MM.1S (cell line): ENCODE measurements at regions not wholly inside any gene's neighbourhood (a gene's known extent, or its start where the extent isn't known, plus 50 kb on each side); places are given as distances from the start of the nearest gene placed in this dataset.

Source experiments
- DNase-seq: peaks from one replicate; pipeline ENCODE4 v3.0.0-alpha.2; 2015
- H2AFZ ChIP-seq: fragments of 300-600 bp; sonication (generic); 2 replicates; pipeline ENCODE4 v1.6.0; 2016; ENCODE audit warnings: antibody characterized with exemption, low read length
- H3F3A ChIP-seq: fragments of 300-600 bp; sonication (generic); 2 replicates; pipeline ENCODE4 v1.6.1; 2016; ENCODE audit warnings: mild to moderate bottlenecking, antibody characterized with exemption, low read length, moderate library complexity, mixed read lengths; ENCODE audit not compliant: insufficient read depth
- H3K27ac ChIP-seq: fragments of 300-600 bp; sonication (generic); 2 replicates; pipeline ENCODE4 v1.5.1; 2016; ENCODE audit warnings: mild to moderate bottlenecking, low read length
- H3K27me3 ChIP-seq: fragments of 300-600 bp; sonication (generic); replicated peaks from 2 replicates; pipeline ENCODE4 v1.6.0; 2016; ENCODE audit warnings: low read length; ENCODE audit not compliant: insufficient read depth
- H3K36me3 ChIP-seq: fragments of 300-600 bp; sonication (generic); replicated peaks from 2 replicates; pipeline ENCODE4 v1.6.1; 2016; ENCODE audit warnings: mild to moderate bottlenecking, low read length, mixed read lengths; ENCODE audit not compliant: insufficient read depth
- H3K4me1 ChIP-seq: fragments of 300-600 bp; sonication (generic); 2 replicates; pipeline ENCODE4 v1.6.1; 2016; ENCODE audit warnings: low read length, mixed read lengths
- H3K4me2 ChIP-seq: fragments of 300-600 bp; sonication (generic); 2 replicates; pipeline ENCODE4 v1.6.0; 2016; ENCODE audit warnings: low read depth, low read length
- H3K4me3 ChIP-seq: fragments of 300-600 bp; sonication (generic); 2 replicates; pipeline ENCODE4 v1.5.1; 2016; ENCODE audit warnings: low read length, mixed read lengths
- H3K79me2 ChIP-seq: fragments of 300-600 bp; sonication (generic); 2 replicates; pipeline ENCODE4 v1.6.1; 2016; ENCODE audit warnings: mixed run types, low read length, mixed read lengths
- H3K9ac ChIP-seq: fragments of 300-600 bp; sonication (generic); 2 replicates; pipeline ENCODE4 v1.6.1; 2016; ENCODE audit warnings: low read length, mixed read lengths
- H3K9me2 ChIP-seq: fragments of 300-600 bp; sonication (generic); replicated peaks from 2 replicates; pipeline ENCODE4 v1.6.1; 2016; ENCODE audit warnings: mild to moderate bottlenecking, low read length, mixed read lengths; ENCODE audit not compliant: insufficient read depth
- H3K9me3 ChIP-seq: fragments of 300-600 bp; sonication (generic); replicated peaks from 2 replicates; pipeline ENCODE4 v1.6.1; 2016; ENCODE audit warnings: mild to moderate bottlenecking, low read length, mixed read lengths; ENCODE audit not compliant: insufficient read depth
- H4K20me1 ChIP-seq: fragments of 300-600 bp; sonication (generic); 2 replicates; pipeline ENCODE4 v1.6.1; 2016; ENCODE audit warnings: mild to moderate bottlenecking, low read length, moderate library complexity, mixed read lengths; ENCODE audit not compliant: insufficient read depth
- CTCF ChIP-seq: fragments of 300-600 bp; sonication (generic); IDR thresholded peaks from 2 replicates; pipeline ENCODE4 v1.5.1; 2016; ENCODE audit warnings: antibody characterized with exemption, low read length, mixed read lengths
- EZH2 ChIP-seq: fragments of 300-600 bp; sonication (generic); optimal IDR thresholded peaks from 2 replicates; pipeline ENCODE3; 2017; ENCODE audit warnings: low read depth, mild to moderate bottlenecking, antibody characterized with exemption, low read length, mixed read lengths
- EZH2phosphoT487 ChIP-seq: fragments of 300-600 bp; sonication (generic); IDR thresholded peaks from 2 replicates; pipeline ENCODE4 v1.6.1; 2018; ENCODE audit warnings: antibody characterized with exemption, low read length

GRCh38 chr16:77067900-77068299 is 123.1 kb upstream of the MON1B start:
- no peaks in the 10 kb centered on the region for H3F3A ChIP-seq
- no peaks in the 10 kb centered on the region for H3K9me3 ChIP-seq
- no peak overlapping the region for H3K9ac ChIP-seq
- H3K79me2 ChIP-seq = no peaks in the 10 kb centered on the region
- H3K4me1 ChIP-seq = no peaks in the 10 kb centered on the region
- no peak overlapping the region for H3K4me2 ChIP-seq
- no peaks in the 10 kb centered on the region for H3K9me2 ChIP-seq
- no peak for DNase-seq
- no peak overlapping the region for H3K4me3 ChIP-seq
- no peak overlapping the region for H2AFZ ChIP-seq
- H3K36me3 ChIP-seq = no peaks in the 10 kb centered on the region
- H3K27ac ChIP-seq = no peak overlapping the region
- no peak for TF ChIP-seq EZH2phosphoT487
- no peak for TF ChIP-seq CTCF
- TF ChIP-seq EZH2 = no peak
- no peaks in the 10 kb centered on the region for H4K20me1 ChIP-seq
- H3K27me3 ChIP-seq = no peaks in the 10 kb centered on the region

GRCh38 chr16:77068402-77068801 is 122.6 kb upstream of the MON1B start:
- no peak for DNase-seq
- H2AFZ ChIP-seq = no peak overlapping the region
- H3F3A ChIP-seq = no peaks in the 10 kb centered on the region
- H3K4me2 ChIP-seq = no peak overlapping the region
- no peak overlapping the region for H3K9ac ChIP-seq
- TF ChIP-seq CTCF (no peak), EZH2 (no peak), EZH2phosphoT487 (no peak)
- H3K4me3 ChIP-seq = no peak overlapping the region
- no peaks in the 10 kb centered on the region for H3K79me2 ChIP-seq
- H3K27ac ChIP-seq = no peak overlapping the region
- H4K20me1 ChIP-seq = no peaks in the 10 kb centered on the region
- H3K4me1 ChIP-seq = no peaks in the 10 kb centered on the region
- H3K9me3 ChIP-seq = no peaks in the 10 kb centered on the region
- no peaks in the 10 kb centered on the region for H3K9me2 ChIP-seq
- no peaks in the 10 kb centered on the region for H3K27me3 ChIP-seq
- no peaks in the 10 kb centered on the region for H3K36me3 ChIP-seq

GRCh38 chr16:77069929-77070328 is 121.1 kb upstream of the MON1B start:
- no peak overlapping the region for H2AFZ ChIP-seq
- H3K4me2 ChIP-seq = no peak overlapping the region
- no peaks in the 10 kb centered on the region for H3K36me3 ChIP-seq
- DNase-seq = no peak
- no peaks in the 10 kb centered on the region for H3K4me1 ChIP-seq
- no peaks in the 10 kb centered on the region for H3F3A ChIP-seq
- no peak overlapping the region for H3K27ac ChIP-seq
- H3K4me3 ChIP-seq = no peak overlapping the region
- TF ChIP-seq EZH2 (no peak), CTCF (no peak), EZH2phosphoT487 (no peak)
- H4K20me1 ChIP-seq = no peaks in the 10 kb centered on the region
- no peaks in the 10 kb centered on the region for H3K9me3 ChIP-seq
- no peaks in the 10 kb centered on the region for H3K27me3 ChIP-seq
- no peaks in the 10 kb centered on the region for H3K9me2 ChIP-seq
- no peaks in the 10 kb centered on the region for H3K79me2 ChIP-seq
- H3K9ac ChIP-seq = no peak overlapping the region
